ENCODE measurements at regions not wholly inside any gene's neighbourhood (a gene's known extent, or its start where the extent isn't known, plus 50 kb on each side); places are given as distances from the start of the nearest gene placed in this dataset.

DNA sequence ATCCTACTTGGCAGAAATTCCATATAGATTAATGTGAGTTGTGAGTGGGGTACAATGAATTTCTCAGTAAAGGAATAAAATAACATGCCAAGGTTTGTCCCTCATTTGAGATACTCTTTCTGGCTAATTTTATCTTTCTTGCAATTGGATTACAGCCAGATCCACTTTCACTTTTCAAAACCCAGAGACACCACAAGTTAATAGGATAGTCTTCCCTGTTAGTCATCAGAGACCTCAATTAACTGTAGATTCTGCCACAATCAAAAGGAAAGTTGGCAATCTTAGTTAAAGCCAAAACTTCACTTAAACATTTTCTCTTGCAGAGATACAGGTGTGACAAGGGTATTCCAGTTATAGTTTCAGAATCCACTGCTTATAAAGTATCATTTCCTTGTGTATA is 91.4 kb upstream of the PHYHIPL start:
- Histone ChIP-seq H3K9me3 (no peaks in the 10 kb centered on the region), H3K4me3 (no peak overlapping the region), H3K27me3 (no peaks in the 10 kb centered on the region), H3K4me1 (peaks cover 0 to 11% (median 3%) of the 10 kb centered on the region in 4 donors), H3K27ac (no peak overlapping the region), H3K36me3 (no peaks in the 10 kb centered on the region)
- DNase-seq = no peak
- intact Hi-C loops (cut with DNase I) = no loop called here
- TF ChIP-seq, protein P1, sequence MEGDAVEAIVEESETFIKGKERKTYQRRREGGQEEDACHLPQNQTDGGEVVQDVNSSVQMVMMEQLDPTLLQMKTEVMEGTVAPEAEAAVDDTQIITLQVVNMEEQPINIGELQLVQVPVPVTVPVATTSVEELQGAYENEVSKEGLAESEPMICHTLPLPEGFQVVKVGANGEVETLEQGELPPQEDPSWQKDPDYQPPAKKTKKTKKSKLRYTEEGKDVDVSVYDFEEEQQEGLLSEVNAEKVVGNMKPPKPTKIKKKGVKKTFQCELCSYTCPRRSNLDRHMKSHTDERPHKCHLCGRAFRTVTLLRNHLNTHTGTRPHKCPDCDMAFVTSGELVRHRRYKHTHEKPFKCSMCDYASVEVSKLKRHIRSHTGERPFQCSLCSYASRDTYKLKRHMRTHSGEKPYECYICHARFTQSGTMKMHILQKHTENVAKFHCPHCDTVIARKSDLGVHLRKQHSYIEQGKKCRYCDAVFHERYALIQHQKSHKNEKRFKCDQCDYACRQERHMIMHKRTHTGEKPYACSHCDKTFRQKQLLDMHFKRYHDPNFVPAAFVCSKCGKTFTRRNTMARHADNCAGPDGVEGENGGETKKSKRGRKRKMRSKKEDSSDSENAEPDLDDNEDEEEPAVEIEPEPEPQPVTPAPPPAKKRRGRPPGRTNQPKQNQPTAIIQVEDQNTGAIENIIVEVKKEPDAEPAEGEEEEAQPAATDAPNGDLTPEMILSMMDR (IDR thresholded peaks at IDR 0.05) = no peak
- TF ChIP-seq EP300 (IDR thresholded peaks at IDR 0.05) (no peak), POLR2AphosphoS5 (IDR thresholded peaks at IDR 0.05) (no peak), POLR2A (IDR thresholded peaks at IDR 0.05) (no peak)

DNA sequence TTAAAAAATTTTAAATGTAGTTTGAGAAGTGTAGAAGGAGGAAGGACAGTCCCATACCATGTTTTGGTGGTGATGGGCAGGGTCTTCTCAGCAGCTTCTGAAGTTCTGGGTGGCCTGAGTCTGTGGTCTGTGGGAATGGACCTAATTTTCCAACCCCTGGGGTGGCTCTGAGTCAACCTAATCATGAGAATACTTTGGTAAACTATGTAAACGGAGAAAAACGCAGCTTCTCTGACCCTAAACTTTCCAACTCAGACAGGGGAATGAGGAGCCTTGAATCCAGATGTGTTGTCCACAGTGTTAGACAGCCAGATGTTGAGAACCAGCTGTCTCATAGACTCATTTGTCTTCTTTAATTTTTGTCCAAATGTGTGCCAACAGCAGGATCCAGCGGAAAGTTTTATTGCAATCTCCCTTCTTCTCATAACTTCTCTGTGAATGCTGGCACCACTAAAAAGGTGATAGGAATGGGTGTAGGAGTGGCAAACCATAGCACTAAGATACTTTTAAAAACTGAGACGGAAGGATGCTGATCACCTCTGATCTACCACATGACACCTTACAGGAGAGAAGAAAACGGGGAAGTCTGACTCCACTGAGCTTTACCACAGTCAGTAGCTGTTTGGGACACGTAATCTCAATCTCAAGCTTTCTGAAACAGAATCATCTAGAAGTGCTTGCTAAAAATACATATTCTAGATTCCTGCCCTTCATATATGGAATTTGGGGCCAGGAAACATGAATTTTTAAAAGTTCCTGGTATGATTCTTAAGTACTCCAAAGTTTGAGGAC is 90.5 kb upstream of the PHYHIPL start:
- 81 to 84% methylated on average over 6 of the region's 6 CpGs for WGBS, 2 donors
- Histone ChIP-seq H3K9me3 (no peaks in the 10 kb centered on the region), H3K4me1 (peaks cover 0 to 11% (median 3%) of the 10 kb centered on the region in 4 donors), H3K27ac (no peak overlapping the region), H3K36me3 (no peaks in the 10 kb centered on the region), H3K27me3 (no peaks in the 10 kb centered on the region), H3K4me3 (no peak overlapping the region)
- TF ChIP-seq, protein P1 (IDR thresholded peaks at IDR 0.05) = no peak
- TF ChIP-seq POLR2A (IDR thresholded peaks at IDR 0.05) (no peak), EP300 (IDR thresholded peaks at IDR 0.05) (no peak), POLR2AphosphoS5 (IDR thresholded peaks at IDR 0.05) (no peak)
- DNase-seq = no peak
- intact Hi-C loops (cut with DNase I) = no loop called here

DNA sequence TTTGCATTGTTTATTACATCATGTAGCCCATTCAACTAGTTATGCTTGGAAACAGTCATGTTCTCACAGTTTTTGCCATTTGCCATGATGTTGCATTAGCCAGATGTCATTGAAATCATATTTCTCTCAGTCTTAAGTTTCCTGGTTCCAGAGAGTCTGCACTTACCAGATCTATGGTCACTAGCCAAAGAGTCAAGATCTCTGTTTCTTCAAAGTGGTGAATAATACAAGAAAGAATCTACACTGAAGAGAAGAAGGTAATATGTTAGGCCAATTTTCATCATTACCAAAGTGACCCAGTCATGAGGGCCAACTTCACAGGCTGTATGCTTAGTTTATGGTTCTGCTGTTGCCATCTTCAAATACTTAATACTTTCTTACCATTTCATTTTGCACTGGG is 89.0 kb upstream of the PHYHIPL start:
- intact Hi-C loops (cut with DNase I) = no loop called here
- no peaks in the 10 kb centered on the region for H3K36me3 ChIP-seq
- no peak for TF ChIP-seq EP300 (IDR thresholded peaks at IDR 0.05)
- TF ChIP-seq POLR2AphosphoS5 (IDR thresholded peaks at IDR 0.05) = no peak
- TF ChIP-seq POLR2A (IDR thresholded peaks at IDR 0.05) = no peak
- TF ChIP-seq, protein P1 (IDR thresholded peaks at IDR 0.05) = no peak
- peaks cover 0 to 11% (median 3%) of the 10 kb centered on the region in 4 donors for H3K4me1 ChIP-seq
- DNase-seq = no peak
- H3K27ac ChIP-seq = no peak overlapping the region
- H3K9me3 ChIP-seq = no peaks in the 10 kb centered on the region
- no peaks in the 10 kb centered on the region for H3K27me3 ChIP-seq
- H3K4me3 ChIP-seq = no peak overlapping the region

DNA sequence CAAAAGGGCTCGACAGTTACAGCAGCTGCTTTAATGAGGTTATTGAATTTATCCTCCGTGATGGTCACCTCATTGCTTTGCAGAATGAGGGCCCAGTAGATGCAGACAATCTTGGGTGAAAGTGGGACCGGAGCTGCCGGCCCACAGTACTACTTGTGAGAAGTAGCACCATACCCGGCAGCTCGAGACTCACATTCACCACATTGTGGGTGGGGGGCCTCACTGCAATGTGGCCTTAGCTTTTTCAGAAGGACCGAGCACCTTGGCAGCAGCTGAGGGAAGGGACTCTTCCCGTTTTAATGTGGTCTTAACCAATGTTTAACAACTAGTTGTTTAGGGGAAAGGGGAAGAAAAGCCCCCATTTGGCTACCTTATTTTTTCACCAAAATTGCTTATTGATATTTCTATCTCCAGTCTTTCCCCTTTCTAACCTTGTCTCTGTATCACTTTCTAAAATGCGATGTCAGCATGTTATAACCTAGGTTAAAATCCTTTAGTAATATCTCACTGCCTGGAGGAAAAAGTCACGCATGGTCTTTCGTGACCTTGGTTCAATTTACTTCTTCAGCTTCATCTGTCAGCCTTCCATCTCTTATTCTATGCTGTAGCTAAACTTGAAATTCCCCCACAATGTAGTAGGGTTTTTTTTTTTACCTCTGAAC is 87.4 kb upstream of the PHYHIPL start:
- Histone ChIP-seq H3K27me3 (no peaks in the 10 kb centered on the region), H3K4me1 (peaks cover 0 to 11% (median 3%) of the 10 kb centered on the region in 4 donors), H3K4me3 (no peak overlapping the region), H3K36me3 (no peaks in the 10 kb centered on the region), H3K9me3 (no peaks in the 10 kb centered on the region), H3K27ac (no peak overlapping the region)
- DNase-seq = no peak
- WGBS, 2 donors = 92 to 93% methylated on average over 11 of the region's 11 CpGs
- no peak for TF ChIP-seq EP300 (IDR thresholded peaks at IDR 0.05)
- TF ChIP-seq, protein P1 (IDR thresholded peaks at IDR 0.05) = no peak
- intact Hi-C loops (cut with DNase I) = no loop called here

Data from sigmoid colon (tissue), 6 donors.